ENCODE measurements at regions not wholly inside any gene's neighbourhood (a gene's known extent, or its start where the extent isn't known, plus 50 kb on each side); places are given as distances from the start of the nearest gene placed in this dataset.

- no peak overlapping the region for H3K27ac Mint-ChIP-seq
- peaks cover 8% of the 10 kb centered on the region for H3K4me1 Mint-ChIP-seq (ENCODE audit: low read depth)
- DNase-seq (ENCODE audit: low spot score, unreplicated experiment) = no peak
- TF ChIP-seq CTCF (IDR thresholded peaks at IDR 0.05; ENCODE audit: unreplicated experiment) = no peak
- no peaks in the 10 kb centered on the region for H3K27me3 Mint-ChIP-seq
- peaks cover 1% of the 10 kb centered on the region for H3K36me3 Mint-ChIP-seq (ENCODE audit: insufficient read depth)
- H3K9me3 Mint-ChIP-seq (ENCODE audit: low read depth) = peaks cover 13% of the 10 kb centered on the region
- no peak overlapping the region for H3K4me3 Mint-ChIP-seq (ENCODE audit: low read depth)
Measured at GRCh38 chr4:188989371-188989770, 850.1 kb downstream of the TRIML1 start.

GRCh38 chr4:188992706-188993105 is 853.5 kb downstream of the TRIML1 start:
- DNase-seq (ENCODE audit: low spot score, unreplicated experiment) = no peak
- no peak overlapping the region for H3K4me3 Mint-ChIP-seq (ENCODE audit: low read depth)
- peaks cover 13% of the 10 kb centered on the region for H3K9me3 Mint-ChIP-seq (ENCODE audit: low read depth)
- H3K27ac Mint-ChIP-seq = no peak overlapping the region
- H3K4me1 Mint-ChIP-seq (ENCODE audit: low read depth) = peaks cover 2% of the 10 kb centered on the region
- no peaks in the 10 kb centered on the region for H3K27me3 Mint-ChIP-seq
- peaks cover 1% of the 10 kb centered on the region for H3K36me3 Mint-ChIP-seq (ENCODE audit: insufficient read depth)
- TF ChIP-seq CTCF (IDR thresholded peaks at IDR 0.05; ENCODE audit: unreplicated experiment) = no peak

DNA sequence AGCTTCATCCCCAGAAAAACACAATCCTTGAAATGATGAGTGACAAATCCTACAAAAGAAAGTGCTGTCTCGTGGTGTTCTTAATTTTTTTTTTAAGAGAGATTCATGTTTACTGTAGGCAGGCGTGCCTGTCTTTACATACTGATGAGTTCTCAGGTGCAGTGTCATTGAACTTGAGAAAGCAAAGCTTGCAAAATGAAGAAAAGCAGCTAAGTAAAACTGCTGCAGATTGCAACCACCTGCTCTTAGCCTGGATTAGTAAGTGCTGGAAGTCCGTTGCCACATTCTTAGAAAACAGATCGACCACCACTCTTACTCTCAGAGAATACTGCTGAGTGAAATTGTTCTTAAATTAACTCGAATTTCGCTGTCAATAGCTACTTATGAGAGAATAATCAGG is 854.6 kb downstream of the TRIML1 start:
- H3K4me1 Mint-ChIP-seq (ENCODE audit: low read depth) = peaks cover 2% of the 10 kb centered on the region

DNA sequence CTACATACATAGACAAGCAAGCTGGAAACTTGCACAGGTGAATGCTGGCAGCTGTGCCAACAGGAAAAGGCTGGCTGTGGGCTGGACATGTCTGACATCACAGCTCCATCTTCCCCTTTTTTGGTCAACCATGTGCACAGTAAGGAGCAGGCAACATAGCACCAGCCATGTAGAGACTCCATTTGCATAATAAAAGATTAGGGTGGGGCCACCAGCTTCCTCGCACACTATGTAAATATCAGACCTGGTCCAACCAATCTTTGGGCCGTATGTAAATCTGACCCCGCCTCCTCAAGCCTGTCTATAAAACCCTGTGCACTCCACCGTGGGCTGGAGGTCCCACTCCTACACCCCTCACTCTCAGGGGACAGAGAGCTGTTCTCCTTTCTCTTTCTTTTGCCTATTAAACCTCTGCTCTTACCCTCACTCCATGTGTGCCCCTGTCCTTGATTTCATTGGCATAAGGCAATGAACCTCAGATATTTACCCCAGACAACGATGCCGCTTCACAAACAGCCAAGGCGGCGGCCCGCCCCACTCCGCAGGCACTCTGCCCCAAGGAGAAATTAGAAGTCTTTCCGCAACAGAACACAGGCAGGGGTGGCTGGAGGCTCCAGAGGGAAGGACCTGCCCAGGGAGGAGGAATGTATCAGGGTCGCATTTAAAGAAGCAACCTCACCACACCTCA is 862.2 kb downstream of the TRIML1 start:
- Mint-ChIP-seq H3K4me1 (ENCODE audit: low read depth) (peaks cover 2% of the 10 kb centered on the region), H3K27ac (no peak overlapping the region), H3K9me3 (ENCODE audit: low read depth) (peaks cover 11% of the 10 kb centered on the region), H3K36me3 (ENCODE audit: insufficient read depth) (no peaks in the 10 kb centered on the region), H3K27me3 (no peaks in the 10 kb centered on the region), H3K4me3 (ENCODE audit: low read depth) (no peak overlapping the region)
- no peak for TF ChIP-seq CTCF (IDR thresholded peaks at IDR 0.05; ENCODE audit: unreplicated experiment)
- no peak for DNase-seq (ENCODE audit: low spot score, unreplicated experiment)

More for the DNA sequence above, 854.6 kb downstream of the TRIML1 start:
- Mint-ChIP-seq H3K36me3 (ENCODE audit: insufficient read depth) (no peaks in the 10 kb centered on the region), H3K27ac (no peak overlapping the region), H3K27me3 (no peaks in the 10 kb centered on the region), H3K9me3 (ENCODE audit: low read depth) (peaks cover 5% of the 10 kb centered on the region), H3K4me3 (ENCODE audit: low read depth) (no peak overlapping the region)
- no peak for TF ChIP-seq CTCF (IDR thresholded peaks at IDR 0.05; ENCODE audit: unreplicated experiment)
- DNase-seq (ENCODE audit: low spot score, unreplicated experiment) = no peak

GRCh38 chr4:189001971-189002450 is 862.8 kb downstream of the TRIML1 start:
- TF ChIP-seq CTCF (IDR thresholded peaks at IDR 0.05; ENCODE audit: unreplicated experiment) = no peak

More at GRCh38 chr4:189001971-189002450, 862.8 kb downstream of the TRIML1 start:
- Mint-ChIP-seq H3K36me3 (ENCODE audit: insufficient read depth) (no peaks in the 10 kb centered on the region), H3K27me3 (no peaks in the 10 kb centered on the region), H3K9me3 (ENCODE audit: low read depth) (peaks cover 11% of the 10 kb centered on the region), H3K4me1 (ENCODE audit: low read depth) (peaks cover 2% of the 10 kb centered on the region), H3K27ac (no peak overlapping the region), H3K4me3 (ENCODE audit: low read depth) (no peak overlapping the region)
- DNase-seq (ENCODE audit: low spot score, unreplicated experiment) = no peak
